ENCODE measurements at regions not wholly inside any gene's neighbourhood (a gene's known extent, or its start where the extent isn't known, plus 50 kb on each side); places are given as distances from the start of the nearest gene placed in this dataset.

GRCh38 chr7:86137343-86137742 lies 506.4 kb upstream of the GRM3 start:
- TF ChIP-seq EGR1 (IDR thresholded peaks at IDR 0.05; ENCODE audit: low read depth in 2 of 2) (no peak), ZBTB33 (IDR thresholded peaks at IDR 0.05) (no peak), MAX (IDR thresholded peaks at IDR 0.05) (no peak), SP1 (IDR thresholded peaks at IDR 0.05) (no peak)
- no peaks in the 10 kb centered on the region for H3K9me3 ChIP-seq (ENCODE audit: control insufficient read depth in 4 of 4, low read length in 3 of 4)
- H3K9ac ChIP-seq (ENCODE audit: low read depth in 1 of 2, low read length in 2 of 2) = no peak overlapping the region
- DNase-seq (ENCODE audit: low spot score) = no peak
- no peaks in the 10 kb centered on the region for H3K27me3 ChIP-seq (ENCODE audit: control insufficient read depth in 4 of 4, insufficient read depth in 4 of 4, low read length in 3 of 4)
- no peak overlapping the region for H3K27ac ChIP-seq (ENCODE audit: low read depth in 1 of 2, low read length in 2 of 2)
- no peak overlapping the region for H3K4me3 ChIP-seq (ENCODE audit: low read depth in 1 of 3, low read length in 3 of 3)
- no peaks in the 10 kb centered on the region for H3K4me1 ChIP-seq (ENCODE audit: control insufficient read depth in 4 of 4, insufficient read depth in 4 of 4, low read length in 3 of 4)
- H3K36me3 ChIP-seq (ENCODE audit: control insufficient read depth in 4 of 4, insufficient read depth in 3 of 4, low read depth in 1 of 4, low read length in 3 of 4) = no peaks in the 10 kb centered on the region

- no peaks in the 10 kb centered on the region for H3K4me1 ChIP-seq (ENCODE audit: control insufficient read depth in 4 of 4, insufficient read depth in 4 of 4, low read length in 3 of 4)
- no peak overlapping the region for H3K27ac ChIP-seq (ENCODE audit: low read depth in 1 of 2, low read length in 2 of 2)
- no peak for DNase-seq (ENCODE audit: low spot score)
- no peak for TF ChIP-seq GABPA (IDR thresholded peaks at IDR 0.05 in 1 of 2, conservative IDR thresholded peaks at IDR 0.05 in 1 of 2)
- TF ChIP-seq NR2F2 (IDR thresholded peaks at IDR 0.05) = no peak
- TF ChIP-seq REST (IDR thresholded peaks at IDR 0.05) = no peak
- TF ChIP-seq EGR1 (IDR thresholded peaks at IDR 0.05; ENCODE audit: low read depth in 2 of 2) = no peak
- TF ChIP-seq FOXA2 (IDR thresholded peaks at IDR 0.05) = no peak
- TF ChIP-seq YY1 (IDR thresholded peaks at IDR 0.05) = no peak
- no peaks in the 10 kb centered on the region for H3K9me3 ChIP-seq (ENCODE audit: control insufficient read depth in 4 of 4, low read length in 3 of 4)
- H3K27me3 ChIP-seq (ENCODE audit: control insufficient read depth in 4 of 4, insufficient read depth in 4 of 4, low read length in 3 of 4) = no peaks in the 10 kb centered on the region
- H3K9ac ChIP-seq (ENCODE audit: low read depth in 1 of 2, low read length in 2 of 2) = no peak overlapping the region
- H3K36me3 ChIP-seq (ENCODE audit: control insufficient read depth in 4 of 4, insufficient read depth in 3 of 4, low read depth in 1 of 4, low read length in 3 of 4) = no peaks in the 10 kb centered on the region
- 84% methylated on average over 10 of the region's 10 CpGs for WGBS
- no peak overlapping the region for H3K4me3 ChIP-seq (ENCODE audit: low read depth in 1 of 3, low read length in 3 of 3)
These were observed 513.4 kb upstream of the GRM3 start for GRCh38 chr7:86130268-86130667.

- Histone ChIP-seq H3K27me3 (ENCODE audit: control insufficient read depth in 4 of 4, insufficient read depth in 4 of 4, low read length in 3 of 4) (no peaks in the 10 kb centered on the region), H3K4me1 (ENCODE audit: control insufficient read depth in 4 of 4, insufficient read depth in 4 of 4, low read length in 3 of 4) (no peaks in the 10 kb centered on the region), H3K9ac (ENCODE audit: low read depth in 1 of 2, low read length in 2 of 2) (no peak overlapping the region), H3K27ac (ENCODE audit: low read depth in 1 of 2, low read length in 2 of 2) (no peak overlapping the region), H3K9me3 (ENCODE audit: control insufficient read depth in 4 of 4, low read length in 3 of 4) (no peaks in the 10 kb centered on the region), H3K4me3 (ENCODE audit: low read depth in 1 of 3, low read length in 3 of 3) (no peak overlapping the region), H3K36me3 (ENCODE audit: control insufficient read depth in 4 of 4, insufficient read depth in 3 of 4, low read depth in 1 of 4, low read length in 3 of 4) (no peaks in the 10 kb centered on the region)
- TF ChIP-seq ATF3 (IDR thresholded peaks at IDR 0.05) (no peak), HNF4G (IDR thresholded peaks at IDR 0.05) (no peak), FOXA1 (IDR thresholded peaks at IDR 0.05) (no peak), EGR1 (IDR thresholded peaks at IDR 0.05; ENCODE audit: low read depth in 2 of 2) (no peak)
- DNase-seq (ENCODE audit: low spot score) = no peak
- WGBS = 77% methylated on average over 4 of the region's 4 CpGs
These were observed 520.2 kb upstream of the GRM3 start for GRCh38 chr7:86123476-86123875.

Measured in liver (tissue), 7 donors.